ENCODE measurements at regions not wholly inside any gene's neighbourhood (a gene's known extent, or its start where the extent isn't known, plus 50 kb on each side); places are given as distances from the start of the nearest gene placed in this dataset.

DNA sequence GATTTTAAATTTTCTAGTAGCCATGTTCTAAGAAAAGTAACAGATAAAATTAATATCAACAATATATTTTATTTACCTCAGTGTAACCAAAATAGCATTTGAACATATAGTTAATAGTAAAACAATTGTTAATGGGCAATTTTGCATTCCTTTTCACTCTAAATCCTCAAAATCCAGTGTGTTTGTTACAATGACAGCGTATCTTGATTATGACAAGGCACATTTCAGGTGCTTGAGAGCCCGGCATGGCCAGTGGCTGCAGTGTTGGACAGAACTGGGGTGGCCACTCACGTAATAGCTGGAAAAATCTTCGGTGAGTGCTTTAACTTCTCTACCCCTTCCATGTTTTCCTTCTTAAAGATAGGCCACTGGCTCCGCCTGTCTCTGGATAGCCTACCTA is 248.0 kb upstream of the RREB1 start:
- H3K9me3 ChIP-seq (ENCODE audit: low read length): no peaks in the 10 kb centered on the region
- H3K4me3 ChIP-seq (ENCODE audit: low read depth, low read length, poor library complexity, severe bottlenecking): no peak overlapping the region
- no peaks in the 10 kb centered on the region for H4K20me1 ChIP-seq (ENCODE audit: insufficient read depth, low read length)
- no peak for TF ChIP-seq EZH2 (IDR thresholded peaks at IDR 0.05; ENCODE audit: borderline replicate concordance, low read length)
- TF ChIP-seq, protein P1, sequence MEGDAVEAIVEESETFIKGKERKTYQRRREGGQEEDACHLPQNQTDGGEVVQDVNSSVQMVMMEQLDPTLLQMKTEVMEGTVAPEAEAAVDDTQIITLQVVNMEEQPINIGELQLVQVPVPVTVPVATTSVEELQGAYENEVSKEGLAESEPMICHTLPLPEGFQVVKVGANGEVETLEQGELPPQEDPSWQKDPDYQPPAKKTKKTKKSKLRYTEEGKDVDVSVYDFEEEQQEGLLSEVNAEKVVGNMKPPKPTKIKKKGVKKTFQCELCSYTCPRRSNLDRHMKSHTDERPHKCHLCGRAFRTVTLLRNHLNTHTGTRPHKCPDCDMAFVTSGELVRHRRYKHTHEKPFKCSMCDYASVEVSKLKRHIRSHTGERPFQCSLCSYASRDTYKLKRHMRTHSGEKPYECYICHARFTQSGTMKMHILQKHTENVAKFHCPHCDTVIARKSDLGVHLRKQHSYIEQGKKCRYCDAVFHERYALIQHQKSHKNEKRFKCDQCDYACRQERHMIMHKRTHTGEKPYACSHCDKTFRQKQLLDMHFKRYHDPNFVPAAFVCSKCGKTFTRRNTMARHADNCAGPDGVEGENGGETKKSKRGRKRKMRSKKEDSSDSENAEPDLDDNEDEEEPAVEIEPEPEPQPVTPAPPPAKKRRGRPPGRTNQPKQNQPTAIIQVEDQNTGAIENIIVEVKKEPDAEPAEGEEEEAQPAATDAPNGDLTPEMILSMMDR (IDR thresholded peaks at IDR 0.05; ENCODE audit: low read length): no peak
- no peak overlapping the region for H3K4me2 ChIP-seq (ENCODE audit: low read length)
- no peak overlapping the region for H3K27ac ChIP-seq (ENCODE audit: low read depth, low read length, poor library complexity, severe bottlenecking)
- H3K79me2 ChIP-seq (ENCODE audit: insufficient read depth, low read length): no peaks in the 10 kb centered on the region
- H2AFZ ChIP-seq (ENCODE audit: low read length): no peak overlapping the region
- H3K4me1 ChIP-seq (ENCODE audit: insufficient read depth, low read length, severe bottlenecking): no peaks in the 10 kb centered on the region
- no peaks in the 10 kb centered on the region for H3K36me3 ChIP-seq (ENCODE audit: insufficient read depth, low read length)
- H3K9ac ChIP-seq (ENCODE audit: low read length): no peak overlapping the region
- H3K9me2 ChIP-seq (ENCODE audit: low read depth, low read length): no peaks in the 10 kb centered on the region
- no peaks in the 10 kb centered on the region; the same call in 1 of the 2 replicates for H3K27me3 ChIP-seq (ENCODE audit: insufficient read depth, low read length)
- no peaks in the 10 kb centered on the region for H3F3A ChIP-seq (ENCODE audit: insufficient read depth, low read length)

GRCh38 chr6:6860863-6861262 is 246.9 kb upstream of the RREB1 start:
- Histone ChIP-seq H3K36me3 (ENCODE audit: insufficient read depth, low read length) (no peaks in the 10 kb centered on the region), H3K9ac (ENCODE audit: low read length) (no peak overlapping the region), H3K4me2 (ENCODE audit: low read length) (no peak overlapping the region)

DNA sequence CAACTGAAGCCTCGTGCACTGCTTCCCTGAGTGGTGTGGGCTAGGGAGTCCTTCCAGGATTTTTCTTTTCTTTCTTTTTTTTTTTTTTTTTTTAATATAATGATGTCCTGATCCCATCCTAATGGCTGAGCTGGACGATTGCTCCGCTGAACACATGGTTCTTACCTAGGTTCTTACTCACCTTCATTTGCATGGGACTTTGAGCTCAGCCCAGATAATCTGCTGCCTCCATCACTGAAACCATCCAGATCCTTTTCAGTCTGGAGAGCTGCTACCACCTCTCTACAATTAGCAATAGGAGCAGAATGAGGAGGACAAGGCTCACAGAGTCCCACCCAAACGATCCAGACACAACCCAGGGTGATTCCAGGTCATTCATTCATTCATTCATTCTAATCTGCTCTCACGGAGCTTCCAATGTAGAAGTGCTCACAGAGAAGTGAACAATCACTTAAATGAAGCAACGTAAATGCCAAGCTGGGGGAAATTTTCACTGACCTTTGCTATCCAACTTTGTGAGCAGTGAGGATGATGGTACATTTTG is 246.3 kb upstream of the RREB1 start:
- H3K79me2 ChIP-seq (ENCODE audit: insufficient read depth, low read length): no peaks in the 10 kb centered on the region
- H3K9me3 ChIP-seq (ENCODE audit: low read length): no peaks in the 10 kb centered on the region
- H2AFZ ChIP-seq (ENCODE audit: low read length): no peak overlapping the region
- TF ChIP-seq, protein P1 (IDR thresholded peaks at IDR 0.05; ENCODE audit: low read length): no peak
- TF ChIP-seq EZH2 (IDR thresholded peaks at IDR 0.05; ENCODE audit: borderline replicate concordance, low read length): no peak
- H3K4me2 ChIP-seq (ENCODE audit: low read length): no peak overlapping the region
- H3K27ac ChIP-seq (ENCODE audit: low read depth, low read length, poor library complexity, severe bottlenecking): no peak overlapping the region
- H3K4me3 ChIP-seq (ENCODE audit: low read depth, low read length, poor library complexity, severe bottlenecking): no peak overlapping the region
- H3K9ac ChIP-seq (ENCODE audit: low read length): no peak overlapping the region
- H3K27me3 ChIP-seq (ENCODE audit: insufficient read depth, low read length): no peaks in the 10 kb centered on the region; the same call in 1 of the 2 replicates
- no peaks in the 10 kb centered on the region for H3F3A ChIP-seq (ENCODE audit: insufficient read depth, low read length)
- H3K9me2 ChIP-seq (ENCODE audit: low read depth, low read length): no peaks in the 10 kb centered on the region
- H4K20me1 ChIP-seq (ENCODE audit: insufficient read depth, low read length): no peaks in the 10 kb centered on the region
- no peaks in the 10 kb centered on the region for H3K36me3 ChIP-seq (ENCODE audit: insufficient read depth, low read length)
- no peaks in the 10 kb centered on the region for H3K4me1 ChIP-seq (ENCODE audit: insufficient read depth, low read length, severe bottlenecking)

More at GRCh38 chr6:6860863-6861262, 246.9 kb upstream of the RREB1 start:
- H3K4me1 ChIP-seq (ENCODE audit: insufficient read depth, low read length, severe bottlenecking): no peaks in the 10 kb centered on the region
- H3K27me3 ChIP-seq (ENCODE audit: insufficient read depth, low read length): no peaks in the 10 kb centered on the region; the same call in 1 of the 2 replicates
- H3K27ac ChIP-seq (ENCODE audit: low read depth, low read length, poor library complexity, severe bottlenecking): no peak overlapping the region
- H3K79me2 ChIP-seq (ENCODE audit: insufficient read depth, low read length): no peaks in the 10 kb centered on the region
- H3K9me2 ChIP-seq (ENCODE audit: low read depth, low read length): no peaks in the 10 kb centered on the region
- no peaks in the 10 kb centered on the region for H3F3A ChIP-seq (ENCODE audit: insufficient read depth, low read length)
- no peaks in the 10 kb centered on the region for H4K20me1 ChIP-seq (ENCODE audit: insufficient read depth, low read length)
- H3K4me3 ChIP-seq (ENCODE audit: low read depth, low read length, poor library complexity, severe bottlenecking): no peak overlapping the region
- H2AFZ ChIP-seq (ENCODE audit: low read length): no peak overlapping the region
- H3K9me3 ChIP-seq (ENCODE audit: low read length): no peaks in the 10 kb centered on the region
- no peak for TF ChIP-seq EZH2 (IDR thresholded peaks at IDR 0.05; ENCODE audit: borderline replicate concordance, low read length)
- TF ChIP-seq, protein P1 (IDR thresholded peaks at IDR 0.05; ENCODE audit: low read length): no peak
